Activated CD4-positive, alpha-beta T cell treated with anti-CD3 and anti-CD28 coated beads, Interleukin-2, amount 50 U/mL, for 4 hours (primary cell): ENCODE measurements at regions not wholly inside any gene's neighbourhood (a gene's known extent, or its start where the extent isn't known, plus 50 kb on each side); places are given as distances from the start of the nearest gene placed in this dataset.
A peak's percentile ranks its signal among the peaks of the same experiment; 100 is the strongest.

Experiments used
- DNase-seq, 2 experiments: peaks; one replicate each; pipeline ENCODE4 v3.0.0-alpha.2; 2020

- no peak for DNase-seq
Observed at GRCh38 chr2:100627330-100628300, 64.8 kb downstream of the PDCL3 start.

GRCh38 chr2:100628506-100628905 lies 65.7 kb downstream of the PDCL3 start:
- no peak for DNase-seq

- no peak for DNase-seq
Observed at GRCh38 chr2:100629309-100629708, 66.5 kb downstream of the PDCL3 start.

GRCh38 chr2:100630473-100630977 lies 67.7 kb downstream of the PDCL3 start:
- no peak for DNase-seq

GRCh38 chr2:100632037-100632436 lies 69.2 kb downstream of the PDCL3 start:
- no peak for DNase-seq

- DNase-seq = no peak
Observed at GRCh38 chr2:100632759-100633158, 70.0 kb downstream of the PDCL3 start.

- DNase-seq = no peak
Observed at GRCh38 chr2:100639588-100640390, 77.0 kb downstream of the PDCL3 start.

GRCh38 chr2:100640431-100641124 lies 77.8 kb downstream of the PDCL3 start:
- DNase-seq = no peak

- no peak for DNase-seq
Observed at GRCh38 chr2:100641125-100641435, 78.3 kb downstream of the PDCL3 start.

GRCh38 chr2:100642425-100642824 lies 79.6 kb downstream of the PDCL3 start:
- no peak for DNase-seq

GRCh38 chr2:100643467-100643866 lies 80.7 kb downstream of the PDCL3 start:
- no peak for DNase-seq

- DNase-seq = no peak
Observed at GRCh38 chr2:100643906-100644501, 81.2 kb downstream of the PDCL3 start.

GRCh38 chr2:100645695-100646429 lies 83.1 kb downstream of the PDCL3 start:
- no peak for DNase-seq

GRCh38 chr2:100647709-100648108 lies 84.9 kb downstream of the PDCL3 start:
- no peak for DNase-seq

GRCh38 chr2:100650151-100650550 lies 87.4 kb downstream of the PDCL3 start:
- no peak for DNase-seq

GRCh38 chr2:100653449-100654035 lies 90.7 kb downstream of the PDCL3 start:
- peak in 1 of 2 experiments; percentile 14 for DNase-seq

- DNase-seq = no peak
Observed at GRCh38 chr2:100654611-100655010, 91.8 kb downstream of the PDCL3 start.

GRCh38 chr2:100655446-100655845 lies 92.7 kb downstream of the PDCL3 start:
- no peak for DNase-seq

GRCh38 chr2:100655936-100656534 lies 93.2 kb downstream of the PDCL3 start:
- DNase-seq = no peak

- DNase-seq = no peak
Observed at GRCh38 chr2:100658017-100658416, 95.2 kb downstream of the PDCL3 start.
